WTC11 (cell line): ENCODE measurements at regions not wholly inside any gene's neighbourhood (a gene's known extent, or its start where the extent isn't known, plus 50 kb on each side); places are given as distances from the start of the nearest gene placed in this dataset.

Experiments
- ATAC-seq: fragments of 200-7000 bp; cut with Tn5 transposase; 2 replicates; pipeline ENCODE4 v1.10.0; 2021; ENCODE audit warnings: mild to moderate bottlenecking, moderate library complexity
- CTCF ChIA-PET: fragments of 300-600 bp; sonication (Branson Sonifier 250); formaldehyde crosslinking; loops from one replicate; lab custom pipeline; 2021; ENCODE audit warnings: antibody characterized with exemption; lab: Charles Lee
- POLR2A ChIA-PET: fragments of 350-600 bp; sonication (Branson Sonifier 250); formaldehyde crosslinking; loops from one replicate; lab custom pipeline; 2021; ENCODE audit warnings: antibody characterized with exemption; lab: Charles Lee
- DNase-seq: peaks from one replicate; pipeline ENCODE4 v3.0.0; 2021; ENCODE audit warnings: low spot score
- H3K27ac Mint-ChIP-seq: 2 replicates; pipeline ENCODE4 v1.8.0; 2021; ENCODE audit warnings: mixed read lengths
- H3K27me3 Mint-ChIP-seq: 2 replicates; pipeline ENCODE4 v1.8.0; 2021; ENCODE audit warnings: low read depth, mild to moderate bottlenecking, moderate library complexity, mixed read lengths
- H3K36me3 Mint-ChIP-seq: 2 replicates; pipeline ENCODE4 v1.8.0; 2021; ENCODE audit warnings: mixed read lengths
- H3K4me1 Mint-ChIP-seq: 2 replicates; pipeline ENCODE4 v1.8.0; 2022; ENCODE audit warnings: mixed read lengths
- H3K4me3 Mint-ChIP-seq: 2 replicates; pipeline ENCODE4 v1.8.0; 2021; ENCODE audit warnings: mild to moderate bottlenecking, moderate library complexity, mixed read lengths
- H3K9me3 Mint-ChIP-seq: 2 replicates; pipeline ENCODE4 v1.8.0; 2021; ENCODE audit warnings: mixed read lengths
- CREB1 ChIP-seq: sonication (generic); formaldehyde crosslinking; IDR thresholded peaks from 2 replicates; pipeline ENCODE4 v1.8.0; 2023; ENCODE audit warnings: mild to moderate bottlenecking, missing genetic modification reagents
- JAZF1 ChIP-seq: fragments of 250-450 bp; sonication (Bioruptor Pico); IDR thresholded peaks from 2 replicates; pipeline ENCODE4 v1.9.0; 2021; ENCODE audit warnings: moderate library complexity, mild to moderate bottlenecking, inconsistent platforms
- NR2C2 ChIP-seq: sonication (generic); formaldehyde crosslinking; IDR thresholded peaks from 2 replicates; pipeline ENCODE4 v1.8.0; 2022; ENCODE audit warnings: mild to moderate bottlenecking, missing genetic modification reagents
- NR3C1 ChIP-seq: sonication (generic); formaldehyde crosslinking; conservative IDR thresholded peaks from 2 replicates; pipeline ENCODE4 v1.8.1; 2023; ENCODE audit warnings: low read depth, mild to moderate bottlenecking, missing genetic modification reagents
- OVOL2 ChIP-seq: fragments of 250-450 bp; sonication (Bioruptor Pico); IDR thresholded peaks from 2 replicates; pipeline ENCODE4 v1.9.0; 2021; ENCODE audit warnings: mild to moderate bottlenecking, borderline replicate concordance
- SMAD3 ChIP-seq: sonication (generic); formaldehyde crosslinking; IDR thresholded peaks from 2 replicates; pipeline ENCODE4 v1.8.0; 2022; ENCODE audit warnings: missing genetic modification reagents, mild to moderate bottlenecking, borderline replicate concordance
- ZNF138 ChIP-seq: sonication (generic); formaldehyde crosslinking; conservative IDR thresholded peaks from 2 replicates; pipeline ENCODE4 v1.8.1; 2022; ENCODE audit warnings: mild to moderate bottlenecking, moderate library complexity, missing genetic modification reagents
- ZNF416 ChIP-seq: fragments of 250-450 bp; sonication (Bioruptor Pico); IDR thresholded peaks from 2 replicates; pipeline ENCODE4 v1.9.0; 2021; ENCODE audit warnings: mild to moderate bottlenecking, inconsistent platforms
- TF ChIP-seq, protein P1 (sequence below): fragments of 250-450 bp; sonication (Bioruptor Pico); IDR thresholded peaks from 2 replicates; pipeline ENCODE4 v2.1.2; 2022; ENCODE audit warnings: mild to moderate bottlenecking, moderate library complexity
- TF ChIP-seq, protein P2 (sequence below): sonication (generic); formaldehyde crosslinking; IDR thresholded peaks from 2 replicates; pipeline ENCODE4 v1.8.0; 2022; ENCODE audit warnings: mild to moderate bottlenecking, missing genetic modification reagents
- TF ChIP-seq, protein P3 (sequence below): sonication (generic); formaldehyde crosslinking; IDR thresholded peaks from 2 replicates; pipeline ENCODE4 v1.8.1; 2023; ENCODE audit warnings: mild to moderate bottlenecking, missing genetic modification reagents, moderate library complexity
- TF ChIP-seq, protein P4 (sequence below): fragments of 250-450 bp; sonication (Bioruptor Pico); IDR thresholded peaks from 2 replicates; pipeline ENCODE4 v1.9.0; 2021; ENCODE audit warnings: mild to moderate bottlenecking
- TF ChIP-seq, protein P5 (sequence below): sonication (generic); formaldehyde crosslinking; conservative IDR thresholded peaks from 2 replicates; pipeline ENCODE4 v1.8.1; 2023; ENCODE audit warnings: mild to moderate bottlenecking, low read depth, missing genetic modification reagents, moderate library complexity
- TF ChIP-seq, protein P6 (sequence below): sonication (generic); formaldehyde crosslinking; IDR thresholded peaks from 2 replicates; pipeline ENCODE4 v1.8.1; 2023; ENCODE audit warnings: mild to moderate bottlenecking, missing genetic modification reagents
- TF ChIP-seq, protein P7 (sequence below): fragments of 250-450 bp; sonication (Bioruptor Pico); conservative IDR thresholded peaks from 2 replicates; pipeline ENCODE4 v1.9.0; 2021; ENCODE audit warnings: mild to moderate bottlenecking
- TF ChIP-seq, protein P8 (sequence below): sonication (generic); formaldehyde crosslinking; IDR thresholded peaks from 2 replicates; pipeline ENCODE4 v1.8.1; 2022; ENCODE audit warnings: mild to moderate bottlenecking, moderate library complexity, missing genetic modification reagents
- TF ChIP-seq, protein P9 (sequence below): sonication (generic); formaldehyde crosslinking; IDR thresholded peaks from 2 replicates; pipeline ENCODE4 v1.8.0; 2022; ENCODE audit warnings: mild to moderate bottlenecking, missing genetic modification reagents

DNA sequence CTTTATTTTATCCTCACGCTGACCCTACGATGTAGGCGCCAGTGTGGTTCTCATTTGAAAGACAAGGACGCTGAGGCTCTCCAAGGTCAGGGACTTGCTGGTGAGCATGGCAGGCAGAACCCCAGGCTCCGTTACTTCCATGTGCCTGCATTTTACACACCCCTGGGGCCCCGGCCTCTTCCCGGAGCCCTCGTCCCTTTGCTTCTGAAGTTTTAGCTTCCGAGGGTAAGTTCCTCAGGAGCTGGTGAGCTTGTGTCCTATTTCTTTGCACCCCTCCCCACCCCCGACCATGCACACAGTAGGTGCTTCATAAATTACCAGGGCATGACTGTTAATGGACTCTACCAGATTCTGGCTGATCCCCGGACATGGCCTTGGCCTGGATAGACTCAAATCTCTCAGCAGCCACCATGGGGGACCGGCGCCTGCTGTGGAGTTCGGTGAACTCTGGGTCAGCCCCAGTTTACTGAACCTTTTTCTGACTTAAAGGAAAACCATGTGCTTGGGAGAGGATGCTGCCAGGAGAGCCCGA lies 59.3 kb upstream of the RNU6ATAC start:
- TF ChIP-seq, protein P1, sequence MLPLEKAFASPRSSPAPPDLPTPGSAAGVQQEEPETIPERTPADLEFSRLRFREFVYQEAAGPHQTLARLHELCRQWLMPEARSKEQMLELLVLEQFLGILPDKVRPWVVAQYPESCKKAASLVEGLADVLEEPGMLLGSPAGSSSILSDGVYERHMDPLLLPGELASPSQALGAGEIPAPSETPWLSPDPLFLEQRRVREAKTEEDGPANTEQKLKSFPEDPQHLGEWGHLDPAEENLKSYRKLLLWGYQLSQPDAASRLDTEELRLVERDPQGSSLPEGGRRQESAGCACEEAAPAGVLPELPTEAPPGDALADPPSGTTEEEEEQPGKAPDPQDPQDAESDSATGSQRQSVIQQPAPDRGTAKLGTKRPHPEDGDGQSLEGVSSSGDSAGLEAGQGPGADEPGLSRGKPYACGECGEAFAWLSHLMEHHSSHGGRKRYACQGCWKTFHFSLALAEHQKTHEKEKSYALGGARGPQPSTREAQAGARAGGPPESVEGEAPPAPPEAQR (CRISPR knock-in tag) = no peak
- TF ChIP-seq, protein P2, sequence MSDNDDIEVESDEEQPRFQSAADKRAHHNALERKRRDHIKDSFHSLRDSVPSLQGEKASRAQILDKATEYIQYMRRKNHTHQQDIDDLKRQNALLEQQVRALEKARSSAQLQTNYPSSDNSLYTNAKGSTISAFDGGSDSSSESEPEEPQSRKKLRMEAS (CRISPR knock-in tag) = no peak
- TF ChIP-seq OVOL2 (CRISPR knock-in tag) (no peak), JAZF1 (CRISPR knock-in tag) (no peak), ZNF138 (no peak), NR2C2 (CRISPR knock-in tag) (no peak), NR3C1 (CRISPR knock-in tag) (no peak), ZNF416 (CRISPR knock-in tag) (no peak), CREB1 (CRISPR knock-in tag) (no peak), SMAD3 (no peak)
- TF ChIP-seq, protein P3, sequence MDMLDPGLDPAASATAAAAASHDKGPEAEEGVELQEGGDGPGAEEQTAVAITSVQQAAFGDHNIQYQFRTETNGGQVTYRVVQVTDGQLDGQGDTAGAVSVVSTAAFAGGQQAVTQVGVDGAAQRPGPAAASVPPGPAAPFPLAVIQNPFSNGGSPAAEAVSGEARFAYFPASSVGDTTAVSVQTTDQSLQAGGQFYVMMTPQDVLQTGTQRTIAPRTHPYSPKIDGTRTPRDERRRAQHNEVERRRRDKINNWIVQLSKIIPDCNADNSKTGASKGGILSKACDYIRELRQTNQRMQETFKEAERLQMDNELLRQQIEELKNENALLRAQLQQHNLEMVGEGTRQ (CRISPR knock-in tag) = no peak
- TF ChIP-seq, protein P4, sequence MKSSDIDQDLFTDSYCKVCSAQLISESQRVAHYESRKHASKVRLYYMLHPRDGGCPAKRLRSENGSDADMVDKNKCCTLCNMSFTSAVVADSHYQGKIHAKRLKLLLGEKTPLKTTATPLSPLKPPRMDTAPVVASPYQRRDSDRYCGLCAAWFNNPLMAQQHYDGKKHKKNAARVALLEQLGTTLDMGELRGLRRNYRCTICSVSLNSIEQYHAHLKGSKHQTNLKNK (CRISPR knock-in tag) = no peak
- TF ChIP-seq, protein P5, sequence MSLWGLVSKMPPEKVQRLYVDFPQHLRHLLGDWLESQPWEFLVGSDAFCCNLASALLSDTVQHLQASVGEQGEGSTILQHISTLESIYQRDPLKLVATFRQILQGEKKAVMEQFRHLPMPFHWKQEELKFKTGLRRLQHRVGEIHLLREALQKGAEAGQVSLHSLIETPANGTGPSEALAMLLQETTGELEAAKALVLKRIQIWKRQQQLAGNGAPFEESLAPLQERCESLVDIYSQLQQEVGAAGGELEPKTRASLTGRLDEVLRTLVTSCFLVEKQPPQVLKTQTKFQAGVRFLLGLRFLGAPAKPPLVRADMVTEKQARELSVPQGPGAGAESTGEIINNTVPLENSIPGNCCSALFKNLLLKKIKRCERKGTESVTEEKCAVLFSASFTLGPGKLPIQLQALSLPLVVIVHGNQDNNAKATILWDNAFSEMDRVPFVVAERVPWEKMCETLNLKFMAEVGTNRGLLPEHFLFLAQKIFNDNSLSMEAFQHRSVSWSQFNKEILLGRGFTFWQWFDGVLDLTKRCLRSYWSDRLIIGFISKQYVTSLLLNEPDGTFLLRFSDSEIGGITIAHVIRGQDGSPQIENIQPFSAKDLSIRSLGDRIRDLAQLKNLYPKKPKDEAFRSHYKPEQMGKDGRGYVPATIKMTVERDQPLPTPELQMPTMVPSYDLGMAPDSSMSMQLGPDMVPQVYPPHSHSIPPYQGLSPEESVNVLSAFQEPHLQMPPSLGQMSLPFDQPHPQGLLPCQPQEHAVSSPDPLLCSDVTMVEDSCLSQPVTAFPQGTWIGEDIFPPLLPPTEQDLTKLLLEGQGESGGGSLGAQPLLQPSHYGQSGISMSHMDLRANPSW (CRISPR knock-in tag) = no peak
- TF ChIP-seq, protein P6, sequence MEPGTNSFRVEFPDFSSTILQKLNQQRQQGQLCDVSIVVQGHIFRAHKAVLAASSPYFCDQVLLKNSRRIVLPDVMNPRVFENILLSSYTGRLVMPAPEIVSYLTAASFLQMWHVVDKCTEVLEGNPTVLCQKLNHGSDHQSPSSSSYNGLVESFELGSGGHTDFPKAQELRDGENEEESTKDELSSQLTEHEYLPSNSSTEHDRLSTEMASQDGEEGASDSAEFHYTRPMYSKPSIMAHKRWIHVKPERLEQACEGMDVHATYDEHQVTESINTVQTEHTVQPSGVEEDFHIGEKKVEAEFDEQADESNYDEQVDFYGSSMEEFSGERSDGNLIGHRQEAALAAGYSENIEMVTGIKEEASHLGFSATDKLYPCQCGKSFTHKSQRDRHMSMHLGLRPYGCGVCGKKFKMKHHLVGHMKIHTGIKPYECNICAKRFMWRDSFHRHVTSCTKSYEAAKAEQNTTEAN = no peak
- TF ChIP-seq, protein P7, sequence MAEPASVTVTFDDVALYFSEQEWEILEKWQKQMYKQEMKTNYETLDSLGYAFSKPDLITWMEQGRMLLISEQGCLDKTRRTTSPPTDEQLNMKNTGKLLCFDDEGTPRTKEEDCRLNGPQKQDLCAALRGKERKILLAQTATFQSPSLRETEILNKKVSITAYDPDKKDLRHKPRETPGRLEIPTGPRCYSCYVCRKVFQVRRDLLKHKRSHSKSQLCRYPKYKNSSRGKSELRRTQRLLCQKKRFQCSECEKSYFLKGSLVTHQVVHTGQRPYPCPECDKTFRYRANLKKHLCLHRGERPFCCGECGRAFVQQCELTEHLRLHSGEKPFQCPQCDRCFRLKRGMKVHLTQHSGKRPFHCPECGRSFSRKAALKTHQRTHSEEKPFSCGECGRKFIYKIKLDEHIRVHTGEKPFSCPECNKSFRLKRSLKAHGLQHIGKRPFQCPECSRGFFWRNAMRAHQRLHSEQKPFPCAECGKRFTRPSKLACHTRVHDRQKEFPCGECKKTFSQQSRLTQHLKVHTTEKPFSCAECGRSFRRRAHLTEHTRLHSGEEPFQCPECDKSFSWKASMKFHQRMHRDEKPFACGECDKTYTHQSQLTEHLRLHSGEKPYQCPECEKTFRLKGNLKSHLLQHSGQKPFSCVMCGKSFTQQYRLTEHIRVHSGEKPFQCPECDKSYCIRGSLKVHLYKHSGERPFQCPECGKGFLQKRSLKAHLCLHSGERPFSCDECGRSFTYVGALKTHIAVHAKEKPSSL (CRISPR knock-in tag) = no peak
- TF ChIP-seq, protein P8, sequence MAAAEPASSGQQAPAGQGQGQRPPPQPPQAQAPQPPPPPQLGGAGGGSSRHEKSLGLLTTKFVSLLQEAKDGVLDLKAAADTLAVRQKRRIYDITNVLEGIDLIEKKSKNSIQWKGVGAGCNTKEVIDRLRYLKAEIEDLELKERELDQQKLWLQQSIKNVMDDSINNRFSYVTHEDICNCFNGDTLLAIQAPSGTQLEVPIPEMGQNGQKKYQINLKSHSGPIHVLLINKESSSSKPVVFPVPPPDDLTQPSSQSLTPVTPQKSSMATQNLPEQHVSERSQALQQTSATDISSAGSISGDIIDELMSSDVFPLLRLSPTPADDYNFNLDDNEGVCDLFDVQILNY = no peak
- TF ChIP-seq, protein P9, sequence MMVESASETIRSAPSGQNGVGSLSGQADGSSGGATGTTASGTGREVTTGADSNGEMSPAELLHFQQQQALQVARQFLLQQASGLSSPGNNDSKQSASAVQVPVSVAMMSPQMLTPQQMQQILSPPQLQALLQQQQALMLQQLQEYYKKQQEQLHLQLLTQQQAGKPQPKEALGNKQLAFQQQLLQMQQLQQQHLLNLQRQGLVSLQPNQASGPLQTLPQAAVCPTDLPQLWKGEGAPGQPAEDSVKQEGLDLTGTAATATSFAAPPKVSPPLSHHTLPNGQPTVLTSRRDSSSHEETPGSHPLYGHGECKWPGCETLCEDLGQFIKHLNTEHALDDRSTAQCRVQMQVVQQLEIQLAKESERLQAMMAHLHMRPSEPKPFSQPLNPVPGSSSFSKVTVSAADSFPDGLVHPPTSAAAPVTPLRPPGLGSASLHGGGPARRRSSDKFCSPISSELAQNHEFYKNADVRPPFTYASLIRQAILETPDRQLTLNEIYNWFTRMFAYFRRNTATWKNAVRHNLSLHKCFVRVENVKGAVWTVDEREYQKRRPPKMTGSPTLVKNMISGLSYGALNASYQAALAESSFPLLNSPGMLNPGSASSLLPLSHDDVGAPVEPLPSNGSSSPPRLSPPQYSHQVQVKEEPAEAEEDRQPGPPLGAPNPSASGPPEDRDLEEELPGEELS (CRISPR knock-in tag) = no peak
- Mint-ChIP-seq H3K4me1 (peaks cover 22% of the 10 kb centered on the region), H3K36me3 (no peaks in the 10 kb centered on the region), H3K27ac (no peak overlapping the region; the same call in 1 of the 2 replicates), H3K27me3 (no peaks in the 10 kb centered on the region), H3K9me3 (no peaks in the 10 kb centered on the region), H3K4me3 (no peak overlapping the region)
- ChIA-PET CTCF (no interaction called here), POLR2A (no interaction called here)
- DNase-seq = no peak
- no peak for ATAC-seq
